ENCODE measurements at regions not wholly inside any gene's neighbourhood (a gene's known extent, or its start where the extent isn't known, plus 50 kb on each side); places are given as distances from the start of the nearest gene placed in this dataset.

DNA sequence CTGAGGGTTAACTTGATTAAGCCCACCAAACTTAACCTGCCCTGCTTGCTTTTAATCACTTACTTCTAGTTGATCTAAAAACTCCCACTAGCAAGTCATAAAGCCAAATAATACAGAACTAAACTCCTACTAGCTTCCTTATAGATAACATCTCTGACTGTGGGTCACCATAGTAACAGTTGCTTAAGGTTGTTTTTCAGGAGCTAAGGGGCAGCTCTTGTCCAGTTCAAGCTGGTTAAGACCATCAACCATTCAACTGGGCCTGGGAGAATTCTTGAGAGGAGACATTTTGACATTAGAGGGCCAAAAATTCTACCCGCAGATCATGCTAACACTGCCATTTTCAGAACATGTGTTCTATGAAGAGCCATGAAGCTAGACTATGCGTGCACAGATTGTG, 67.0 kb downstream of the UCHL1 start:
- TF ChIP-seq, protein P1, sequence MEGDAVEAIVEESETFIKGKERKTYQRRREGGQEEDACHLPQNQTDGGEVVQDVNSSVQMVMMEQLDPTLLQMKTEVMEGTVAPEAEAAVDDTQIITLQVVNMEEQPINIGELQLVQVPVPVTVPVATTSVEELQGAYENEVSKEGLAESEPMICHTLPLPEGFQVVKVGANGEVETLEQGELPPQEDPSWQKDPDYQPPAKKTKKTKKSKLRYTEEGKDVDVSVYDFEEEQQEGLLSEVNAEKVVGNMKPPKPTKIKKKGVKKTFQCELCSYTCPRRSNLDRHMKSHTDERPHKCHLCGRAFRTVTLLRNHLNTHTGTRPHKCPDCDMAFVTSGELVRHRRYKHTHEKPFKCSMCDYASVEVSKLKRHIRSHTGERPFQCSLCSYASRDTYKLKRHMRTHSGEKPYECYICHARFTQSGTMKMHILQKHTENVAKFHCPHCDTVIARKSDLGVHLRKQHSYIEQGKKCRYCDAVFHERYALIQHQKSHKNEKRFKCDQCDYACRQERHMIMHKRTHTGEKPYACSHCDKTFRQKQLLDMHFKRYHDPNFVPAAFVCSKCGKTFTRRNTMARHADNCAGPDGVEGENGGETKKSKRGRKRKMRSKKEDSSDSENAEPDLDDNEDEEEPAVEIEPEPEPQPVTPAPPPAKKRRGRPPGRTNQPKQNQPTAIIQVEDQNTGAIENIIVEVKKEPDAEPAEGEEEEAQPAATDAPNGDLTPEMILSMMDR (IDR thresholded peaks at IDR 0.05) = no peak
- TF ChIP-seq EP300 (IDR thresholded peaks at IDR 0.05) (no peak), POLR2A (IDR thresholded peaks at IDR 0.05; ENCODE audit: low read depth) (no peak)

Measured in esophagus muscularis mucosa (tissue), 4 donors.